Tibial nerve (tissue), 4 donors: ENCODE measurements at regions not wholly inside any gene's neighbourhood (a gene's known extent, or its start where the extent isn't known, plus 50 kb on each side); places are given as distances from the start of the nearest gene placed in this dataset.

Experiments
- DNase-seq, 2 donors: peaks; one replicate each; pipeline ENCODE4 v3.0.0-alpha.2; 2019; ENCODE audit warnings: low spot score in 2 of 2
- H3K27ac ChIP-seq, 4 donors: fragments of 200-600 bp; sonication (generic) in 3 of 4; one replicate each; pipeline ENCODE4 v1.5.1; 2017 to 2019; ENCODE audit warnings: mild to moderate bottlenecking in 1 of 4
- H3K27me3 ChIP-seq, 2 donors: fragments of 200-600 bp; sonication (generic) in 1 of 2; one replicate each; pipeline versions ENCODE4 v1.5.1 to v1.6.0; 2017 to 2019
- H3K36me3 ChIP-seq, 3 donors: fragments of 200-600 bp; sonication (generic); one replicate each; pipeline ENCODE4 v1.5.1; 2018 to 2019
- H3K4me1 ChIP-seq, 4 donors: fragments of 200-600 bp; sonication (generic) in 3 of 4; one replicate each; pipeline ENCODE4 v1.5.1; 2017 to 2019
- H3K4me3 ChIP-seq, 4 donors: fragments of 200-600 bp; sonication (generic) in 3 of 4; one replicate each; pipeline ENCODE4 v1.5.1; 2017 to 2019; ENCODE audit warnings: mild to moderate bottlenecking in 1 of 4, moderate library complexity in 1 of 4
- H3K9me3 ChIP-seq, 4 donors: fragments of 200-600 bp; sonication (generic) in 3 of 4; one replicate each; pipeline ENCODE4 v1.5.1; 2017 to 2019
- CTCF ChIP-seq, 5 experiments: fragments of 200-600 bp in 3 of 5; fragments of 450-650 bp in 2 of 5; sonication (generic) in 3 of 5; IDR thresholded peaks; one replicate each; pipeline ENCODE4 v1.5.1; 2016 to 2019; ENCODE audit warnings: antibody characterized with exemption in 5 of 5, mild to moderate bottlenecking in 3 of 5, moderate library complexity in 2 of 5
- EP300 ChIP-seq, 2 donors: sonication (generic); formaldehyde crosslinking; IDR thresholded peaks; one replicate each; pipeline ENCODE4 v1.6.1; 2017; ENCODE audit warnings: antibody characterized with exemption in 2 of 2, mild to moderate bottlenecking in 1 of 2
- POLR2A ChIP-seq, 2 donors: fragments of 450-650 bp; IDR thresholded peaks; one replicate each; pipeline ENCODE4 v1.6.1; 2017; ENCODE audit warnings: antibody characterized with exemption in 2 of 2, mild to moderate bottlenecking in 2 of 2, moderate library complexity in 2 of 2
- WGBS, 2 donors: methylation state at CpG; one replicate each; pipeline ENCODE4 v1.1.5; 2018; 5-methylcytosine and 5-hydroxymethylcytosine counted together

GRCh38 chr2:11014026-11014425, 102.3 kb downstream of the KCNF1 start:
- no peak for DNase-seq
- 79 to 88% methylated on average over 4 of the region's 4 CpGs for WGBS, 2 donors
- no peak overlapping the region for H3K27ac ChIP-seq

GRCh38 chr2:11016735-11017388, 105.1 kb downstream of the KCNF1 start:
- H3K27me3 ChIP-seq = no peaks in the 10 kb centered on the region
- no peak overlapping the region for H3K4me3 ChIP-seq
- 69 to 72% methylated on average over 7 of the region's 7 CpGs for WGBS, 2 donors
- peaks cover 0 to 7% (median 0%) of the 10 kb centered on the region in 4 donors for H3K9me3 ChIP-seq
- TF ChIP-seq EP300 (IDR thresholded peaks at IDR 0.05) (no peak), CTCF (IDR thresholded peaks at IDR 0.05) (no peak), POLR2A (IDR thresholded peaks at IDR 0.05) (no peak)
- H3K4me1 ChIP-seq = no peaks in the 10 kb centered on the region
- H3K27ac ChIP-seq = no peak overlapping the region
- DNase-seq = no peak
- H3K36me3 ChIP-seq = no peaks in the 10 kb centered on the region

More at GRCh38 chr2:11014026-11014425, 102.3 kb downstream of the KCNF1 start:
- H3K9me3 ChIP-seq = peaks cover 0 to 22% (median 2%) of the 10 kb centered on the region in 4 donors
- H3K27me3 ChIP-seq = no peaks in the 10 kb centered on the region
- H3K4me1 ChIP-seq = no peaks in the 10 kb centered on the region
- no peak for TF ChIP-seq CTCF (IDR thresholded peaks at IDR 0.05)
- no peak for TF ChIP-seq POLR2A (IDR thresholded peaks at IDR 0.05)
- no peak for TF ChIP-seq EP300 (IDR thresholded peaks at IDR 0.05)
- no peaks in the 10 kb centered on the region for H3K36me3 ChIP-seq
- no peak overlapping the region for H3K4me3 ChIP-seq

GRCh38 chr2:11017921-11018320, 106.2 kb downstream of the KCNF1 start:
- Histone ChIP-seq H3K9me3 (no peaks in the 10 kb centered on the region), H3K27me3 (no peaks in the 10 kb centered on the region), H3K36me3 (no peaks in the 10 kb centered on the region), H3K4me1 (no peaks in the 10 kb centered on the region), H3K27ac (no peak overlapping the region), H3K4me3 (no peak overlapping the region)
- TF ChIP-seq EP300 (IDR thresholded peaks at IDR 0.05) (no peak), CTCF (IDR thresholded peaks at IDR 0.05) (no peak), POLR2A (IDR thresholded peaks at IDR 0.05) (no peak)
- no peak for DNase-seq
- WGBS, 2 donors = 77 to 80% methylated on average over 8 of the region's 8 CpGs

- H3K4me3 ChIP-seq = no peak overlapping the region
- WGBS, 2 donors = 67 to 68% methylated on average over 3 of the region's 3 CpGs
- no peaks in the 10 kb centered on the region for H3K36me3 ChIP-seq
- no peaks in the 10 kb centered on the region for H3K4me1 ChIP-seq
- no peaks in the 10 kb centered on the region for H3K27me3 ChIP-seq
- H3K9me3 ChIP-seq = no peaks in the 10 kb centered on the region
- H3K27ac ChIP-seq = no peak overlapping the region
- DNase-seq = no peak
- TF ChIP-seq EP300 (IDR thresholded peaks at IDR 0.05) (no peak), POLR2A (IDR thresholded peaks at IDR 0.05) (no peak), CTCF (IDR thresholded peaks at IDR 0.05) (no peak)
Measured at GRCh38 chr2:11018651-11019185, 107.0 kb downstream of the KCNF1 start.

DNA sequence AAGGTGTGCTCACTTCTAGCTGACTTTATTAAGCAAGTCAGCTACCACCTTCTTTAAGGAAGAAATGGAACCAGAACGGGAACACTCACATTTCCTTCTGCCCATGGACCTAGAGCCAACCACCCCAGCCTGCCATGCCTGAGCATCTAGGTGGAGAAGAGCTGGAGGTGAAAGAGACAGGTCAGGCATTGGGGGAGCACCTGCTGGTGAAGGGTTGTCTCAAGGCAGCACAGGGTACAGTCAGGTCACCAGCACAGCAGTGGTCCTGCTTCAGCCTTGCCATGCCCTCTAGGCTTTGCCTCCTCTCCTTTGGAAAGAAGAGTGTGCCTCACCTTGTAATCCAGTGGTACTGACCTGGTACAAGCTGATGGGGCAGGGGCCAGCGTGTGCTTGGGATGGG, 107.9 kb downstream of the KCNF1 start:
- H3K9me3 ChIP-seq = no peaks in the 10 kb centered on the region
- no peak for DNase-seq
- H3K27ac ChIP-seq = no peak overlapping the region
- no peak for TF ChIP-seq CTCF (IDR thresholded peaks at IDR 0.05)
- TF ChIP-seq EP300 (IDR thresholded peaks at IDR 0.05) = no peak
- no peak for TF ChIP-seq POLR2A (IDR thresholded peaks at IDR 0.05)
- WGBS, 2 donors = 87 to 92% methylated on average over 2 of the region's 2 CpGs
- no peaks in the 10 kb centered on the region for H3K36me3 ChIP-seq
- no peak overlapping the region for H3K4me3 ChIP-seq
- no peaks in the 10 kb centered on the region for H3K27me3 ChIP-seq
- no peaks in the 10 kb centered on the region for H3K4me1 ChIP-seq
